Neural progenitor cell (in vitro differentiated cells): ENCODE measurements at regions not wholly inside any gene's neighbourhood (a gene's known extent, or its start where the extent isn't known, plus 50 kb on each side); places are given as distances from the start of the nearest gene placed in this dataset.

Source experiments
- EZH2 ChIP-seq: fragments of 200-600 bp; sonication (generic); IDR thresholded peaks from 2 replicates; pipeline ENCODE4 v1.6.1; 2017; ENCODE audit warnings: antibody characterized with exemption, mild to moderate bottlenecking, moderate library complexity
- EZH2phosphoT487 ChIP-seq: fragments of 200-600 bp; sonication (generic); IDR thresholded peaks from 2 replicates; pipeline ENCODE4 v1.6.1; 2017; ENCODE audit warnings: antibody characterized with exemption
- TF ChIP-seq, protein P1 (sequence below): fragments of 200-600 bp; sonication (generic); IDR thresholded peaks from 2 replicates; pipeline ENCODE4 v1.5.1; 2017; ENCODE audit warnings: antibody characterized with exemption, mild to moderate bottlenecking

GRCh38 chr13:20332361-20333096, 100.4 kb upstream of the GJB6 start:
- TF ChIP-seq, protein P1, sequence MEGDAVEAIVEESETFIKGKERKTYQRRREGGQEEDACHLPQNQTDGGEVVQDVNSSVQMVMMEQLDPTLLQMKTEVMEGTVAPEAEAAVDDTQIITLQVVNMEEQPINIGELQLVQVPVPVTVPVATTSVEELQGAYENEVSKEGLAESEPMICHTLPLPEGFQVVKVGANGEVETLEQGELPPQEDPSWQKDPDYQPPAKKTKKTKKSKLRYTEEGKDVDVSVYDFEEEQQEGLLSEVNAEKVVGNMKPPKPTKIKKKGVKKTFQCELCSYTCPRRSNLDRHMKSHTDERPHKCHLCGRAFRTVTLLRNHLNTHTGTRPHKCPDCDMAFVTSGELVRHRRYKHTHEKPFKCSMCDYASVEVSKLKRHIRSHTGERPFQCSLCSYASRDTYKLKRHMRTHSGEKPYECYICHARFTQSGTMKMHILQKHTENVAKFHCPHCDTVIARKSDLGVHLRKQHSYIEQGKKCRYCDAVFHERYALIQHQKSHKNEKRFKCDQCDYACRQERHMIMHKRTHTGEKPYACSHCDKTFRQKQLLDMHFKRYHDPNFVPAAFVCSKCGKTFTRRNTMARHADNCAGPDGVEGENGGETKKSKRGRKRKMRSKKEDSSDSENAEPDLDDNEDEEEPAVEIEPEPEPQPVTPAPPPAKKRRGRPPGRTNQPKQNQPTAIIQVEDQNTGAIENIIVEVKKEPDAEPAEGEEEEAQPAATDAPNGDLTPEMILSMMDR, result no peak
- TF ChIP-seq EZH2phosphoT487 (no peak), EZH2 (no peak)
